KMS-11 (cell line): ENCODE measurements at regions not wholly inside any gene's neighbourhood (a gene's known extent, or its start where the extent isn't known, plus 50 kb on each side); places are given as distances from the start of the nearest gene placed in this dataset.

Source experiments
- H2AFZ ChIP-seq: fragments of 200-600 bp; sonication (generic); 2 replicates; pipeline ENCODE4 v1.6.1; 2016; ENCODE audit warnings: antibody characterized with exemption, mixed run types, low read depth
- H3K27ac ChIP-seq: fragments of 200-600 bp; sonication (generic); 2 replicates; pipeline ENCODE4 v1.6.1; 2016; ENCODE audit warnings: mild to moderate bottlenecking, mixed run types
- H3K27me3 ChIP-seq: fragments of 200-600 bp; sonication (generic); 2 replicates; pipeline ENCODE4 v1.6.1; 2017; ENCODE audit warnings: mild to moderate bottlenecking, low read depth, mixed run types, moderate library complexity; ENCODE audit not compliant: insufficient read depth
- H3K36me3 ChIP-seq: fragments of 200-600 bp; sonication (generic); 2 replicates; pipeline ENCODE4 v1.6.1; 2017; ENCODE audit warnings: mild to moderate bottlenecking, mixed run types; ENCODE audit not compliant: insufficient read depth
- H3K4me1 ChIP-seq: fragments of 200-600 bp; sonication (generic); 2 replicates; pipeline ENCODE4 v1.6.1; 2016; ENCODE audit warnings: mild to moderate bottlenecking, low read depth, mixed run types; ENCODE audit not compliant: poor library complexity, severe bottlenecking
- H3K4me2 ChIP-seq: fragments of 200-600 bp; sonication (generic); 2 replicates; pipeline ENCODE4 v1.7.0; 2016; ENCODE audit warnings: mild to moderate bottlenecking, mixed run types
- H3K4me3 ChIP-seq: fragments of 200-600 bp; sonication (generic); IDR thresholded peaks from 2 replicates; pipeline ENCODE4 v1.6.1; 2017; ENCODE audit warnings: low read depth, low read length, mixed read lengths; ENCODE audit not compliant: insufficient read depth
- H3K79me2 ChIP-seq: fragments of 200-600 bp; sonication (generic); 2 replicates; pipeline ENCODE4 v1.6.1; 2016; ENCODE audit warnings: low read depth, mixed run types; ENCODE audit not compliant: insufficient read depth
- H3K9ac ChIP-seq: fragments of 200-600 bp; sonication (generic); 2 replicates; pipeline ENCODE4 v1.6.1; 2016; ENCODE audit warnings: mild to moderate bottlenecking, mixed run types
- H4K20me1 ChIP-seq: fragments of 200-600 bp; sonication (generic); 2 replicates; pipeline ENCODE4 v1.6.1; 2016; ENCODE audit warnings: mild to moderate bottlenecking, mixed run types; ENCODE audit not compliant: insufficient read depth
- TF ChIP-seq, protein P1 (sequence below): fragments of 200-600 bp; sonication (generic); conservative IDR thresholded peaks from 2 replicates; pipeline ENCODE4 v1.6.1; 2017; ENCODE audit warnings: low read depth, mild to moderate bottlenecking, antibody characterized with exemption, low read length, moderate library complexity, mixed read lengths

DNA sequence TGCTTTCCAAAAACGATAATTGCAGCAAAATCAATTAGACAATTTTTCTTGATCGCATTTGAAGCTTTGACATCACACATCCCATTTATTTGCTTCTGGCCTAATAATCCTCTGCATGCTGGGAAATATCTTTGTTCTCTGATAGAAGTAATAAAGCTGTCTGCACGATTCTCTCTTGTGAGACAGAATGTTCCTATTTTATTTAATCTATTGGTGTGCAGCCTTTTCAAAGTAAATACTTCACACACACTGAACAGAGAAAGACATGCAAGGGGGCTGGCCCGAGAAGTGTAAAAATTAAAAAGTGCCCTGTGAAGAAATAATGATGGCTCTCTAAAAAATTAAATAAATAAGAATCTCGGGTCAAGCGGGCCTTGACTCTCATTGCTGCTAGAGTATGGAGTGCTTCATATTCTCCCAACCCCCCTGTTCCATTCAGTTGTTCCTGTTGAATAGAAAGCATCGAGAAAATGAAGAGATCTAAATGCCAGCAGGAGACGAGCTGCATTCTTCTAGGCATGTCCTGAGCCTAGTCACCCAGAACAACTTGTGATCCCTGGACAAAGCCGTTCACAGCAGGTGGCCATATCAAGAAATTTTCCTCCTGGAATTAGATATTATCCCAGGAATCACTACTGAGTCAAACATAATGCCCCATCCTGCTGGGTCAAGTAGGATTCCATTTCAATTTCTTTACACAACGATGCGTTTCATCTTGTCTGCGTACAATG lies 625.9 kb upstream of the EPHA7 start:
- H3K27ac ChIP-seq, result no peak overlapping the region
- H3K36me3 ChIP-seq, result no peaks in the 10 kb centered on the region
- H3K4me2 ChIP-seq, result no peak overlapping the region
- H3K4me1 ChIP-seq, result no peaks in the 10 kb centered on the region
- no peaks in the 10 kb centered on the region for H4K20me1 ChIP-seq
- H3K27me3 ChIP-seq, result no peaks in the 10 kb centered on the region
- no peak overlapping the region for H2AFZ ChIP-seq
- TF ChIP-seq, protein P1, sequence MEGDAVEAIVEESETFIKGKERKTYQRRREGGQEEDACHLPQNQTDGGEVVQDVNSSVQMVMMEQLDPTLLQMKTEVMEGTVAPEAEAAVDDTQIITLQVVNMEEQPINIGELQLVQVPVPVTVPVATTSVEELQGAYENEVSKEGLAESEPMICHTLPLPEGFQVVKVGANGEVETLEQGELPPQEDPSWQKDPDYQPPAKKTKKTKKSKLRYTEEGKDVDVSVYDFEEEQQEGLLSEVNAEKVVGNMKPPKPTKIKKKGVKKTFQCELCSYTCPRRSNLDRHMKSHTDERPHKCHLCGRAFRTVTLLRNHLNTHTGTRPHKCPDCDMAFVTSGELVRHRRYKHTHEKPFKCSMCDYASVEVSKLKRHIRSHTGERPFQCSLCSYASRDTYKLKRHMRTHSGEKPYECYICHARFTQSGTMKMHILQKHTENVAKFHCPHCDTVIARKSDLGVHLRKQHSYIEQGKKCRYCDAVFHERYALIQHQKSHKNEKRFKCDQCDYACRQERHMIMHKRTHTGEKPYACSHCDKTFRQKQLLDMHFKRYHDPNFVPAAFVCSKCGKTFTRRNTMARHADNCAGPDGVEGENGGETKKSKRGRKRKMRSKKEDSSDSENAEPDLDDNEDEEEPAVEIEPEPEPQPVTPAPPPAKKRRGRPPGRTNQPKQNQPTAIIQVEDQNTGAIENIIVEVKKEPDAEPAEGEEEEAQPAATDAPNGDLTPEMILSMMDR, result no peak
- no peak overlapping the region for H3K9ac ChIP-seq
- no peaks in the 10 kb centered on the region for H3K79me2 ChIP-seq
- H3K4me3 ChIP-seq, result no peak overlapping the region

- H3K9ac ChIP-seq, result no peak overlapping the region
- H3K27ac ChIP-seq, result no peak overlapping the region
- no peaks in the 10 kb centered on the region for H4K20me1 ChIP-seq
- H3K4me1 ChIP-seq, result no peaks in the 10 kb centered on the region
- no peak overlapping the region for H3K4me2 ChIP-seq
- no peaks in the 10 kb centered on the region for H3K27me3 ChIP-seq
- TF ChIP-seq, protein P1, result no peak
- no peaks in the 10 kb centered on the region for H3K79me2 ChIP-seq
- no peak overlapping the region for H2AFZ ChIP-seq
- H3K36me3 ChIP-seq, result no peaks in the 10 kb centered on the region
- H3K4me3 ChIP-seq, result no peak overlapping the region
These were observed 622.8 kb upstream of the EPHA7 start for GRCh38 chr6:94041945-94042709.

DNA sequence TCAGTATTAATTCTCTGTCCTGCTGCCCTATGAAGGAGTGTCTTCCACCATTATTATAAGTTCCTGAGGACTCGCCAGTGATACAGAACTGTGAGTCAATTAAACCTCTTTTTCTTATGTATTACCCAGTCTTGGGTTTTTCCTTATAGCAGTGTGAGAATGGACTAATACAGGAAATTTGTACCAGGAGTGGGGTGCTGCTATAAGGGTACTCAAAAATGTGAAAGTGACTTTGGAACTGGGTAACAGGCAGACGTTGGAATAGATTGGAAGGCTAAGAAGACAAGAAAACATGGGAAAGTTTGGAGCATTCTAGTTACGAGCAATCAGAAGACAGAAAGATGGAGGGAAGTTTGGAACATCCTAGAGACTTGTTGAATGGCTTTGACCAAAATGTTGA lies 616.7 kb upstream of the EPHA7 start:
- Histone ChIP-seq H3K9ac (no peak overlapping the region), H3K4me1 (no peaks in the 10 kb centered on the region), H4K20me1 (no peaks in the 10 kb centered on the region), H3K27me3 (no peaks in the 10 kb centered on the region), H3K4me3 (no peak overlapping the region), H3K27ac (no peak overlapping the region), H3K36me3 (no peaks in the 10 kb centered on the region), H3K4me2 (no peak overlapping the region), H2AFZ (no peak overlapping the region), H3K79me2 (no peaks in the 10 kb centered on the region)
- TF ChIP-seq, protein P1, result no peak

DNA sequence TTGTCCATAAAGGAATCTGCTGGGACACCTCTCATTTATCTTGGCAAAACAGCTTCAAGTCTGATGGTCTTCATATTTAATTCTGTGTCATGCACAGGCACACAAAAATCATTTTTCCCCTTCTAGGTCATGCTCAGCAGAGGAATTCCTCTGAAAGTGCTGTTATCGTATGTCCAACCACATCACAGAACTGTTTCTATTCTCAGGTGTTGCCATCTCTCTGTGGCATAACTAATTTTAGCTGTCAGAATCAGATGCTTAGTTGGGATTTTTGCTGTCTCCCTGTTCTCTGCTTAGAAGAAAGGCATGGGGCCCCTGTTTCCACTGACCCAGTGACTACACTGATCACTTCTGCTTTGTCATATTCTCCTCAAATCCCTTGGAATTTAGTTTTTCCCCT lies 608.0 kb upstream of the EPHA7 start:
- Histone ChIP-seq H4K20me1 (no peaks in the 10 kb centered on the region), H3K79me2 (no peaks in the 10 kb centered on the region), H3K27ac (peak overlapping the region; percentile 80), H3K9ac (0 out of 2 replicates have a peak overlapping the region, but pooled peaks have one; percentile 6), H3K4me2 (peak overlapping the region; percentile 83), H2AFZ (peak overlapping the region; percentile 45), H3K4me1 (peaks cover 44% of the 10 kb centered on the region), H3K27me3 (no peaks in the 10 kb centered on the region), H3K36me3 (no peaks in the 10 kb centered on the region), H3K4me3 (no peak overlapping the region)
- TF ChIP-seq, protein P1, result no peak
